Subcutaneous abdominal adipose tissue (tissue), 5 donors: ENCODE measurements at regions not wholly inside any gene's neighbourhood (a gene's known extent, or its start where the extent isn't known, plus 50 kb on each side); places are given as distances from the start of the nearest gene placed in this dataset.

ENCODE experiments used
- H3K27ac ChIP-seq: one replicate; pipeline ENCODE4 v1.7.0; 2013; ENCODE audit warnings: low read depth, mild to moderate bottlenecking, inconsistent platforms, low read length, moderate library complexity
- H3K27me3 ChIP-seq, 5 donors: one replicate each; pipeline ENCODE4 v1.7.0; 2013; ENCODE audit warnings: low read length in 5 of 5, inconsistent platforms in 1 of 5; ENCODE audit not compliant: control insufficient read depth in 5 of 5, insufficient read depth in 4 of 5
- H3K36me3 ChIP-seq, 5 donors: one replicate each; pipeline ENCODE4 v1.7.0; 2013; ENCODE audit warnings: low read length in 5 of 5; ENCODE audit not compliant: control insufficient read depth in 5 of 5, insufficient read depth in 5 of 5
- H3K4me1 ChIP-seq, 5 donors: one replicate each; pipeline ENCODE4 v1.7.0; 2013; ENCODE audit warnings: low read length in 5 of 5, mild to moderate bottlenecking in 3 of 5, moderate library complexity in 1 of 5; ENCODE audit not compliant: control insufficient read depth in 5 of 5, insufficient read depth in 5 of 5
- H3K4me3 ChIP-seq, 5 donors: one replicate each; pipeline ENCODE4 v1.7.0; 2013; ENCODE audit warnings: low read length in 5 of 5, low read depth in 1 of 5
- H3K9ac ChIP-seq, 5 donors: one replicate each; pipeline ENCODE4 v1.7.0; 2013; ENCODE audit warnings: low read length in 5 of 5, mild to moderate bottlenecking in 4 of 5, moderate library complexity in 3 of 5
- H3K9me3 ChIP-seq, 5 donors: one replicate each; pipeline ENCODE4 v1.7.0; 2013; ENCODE audit warnings: low read length in 5 of 5; ENCODE audit not compliant: control insufficient read depth in 5 of 5
- donor health status: healthy.
- donor health status: healthy.
- donor health status: healthy.
- donor health status: healthy.
- donor health status: healthy.

DNA sequence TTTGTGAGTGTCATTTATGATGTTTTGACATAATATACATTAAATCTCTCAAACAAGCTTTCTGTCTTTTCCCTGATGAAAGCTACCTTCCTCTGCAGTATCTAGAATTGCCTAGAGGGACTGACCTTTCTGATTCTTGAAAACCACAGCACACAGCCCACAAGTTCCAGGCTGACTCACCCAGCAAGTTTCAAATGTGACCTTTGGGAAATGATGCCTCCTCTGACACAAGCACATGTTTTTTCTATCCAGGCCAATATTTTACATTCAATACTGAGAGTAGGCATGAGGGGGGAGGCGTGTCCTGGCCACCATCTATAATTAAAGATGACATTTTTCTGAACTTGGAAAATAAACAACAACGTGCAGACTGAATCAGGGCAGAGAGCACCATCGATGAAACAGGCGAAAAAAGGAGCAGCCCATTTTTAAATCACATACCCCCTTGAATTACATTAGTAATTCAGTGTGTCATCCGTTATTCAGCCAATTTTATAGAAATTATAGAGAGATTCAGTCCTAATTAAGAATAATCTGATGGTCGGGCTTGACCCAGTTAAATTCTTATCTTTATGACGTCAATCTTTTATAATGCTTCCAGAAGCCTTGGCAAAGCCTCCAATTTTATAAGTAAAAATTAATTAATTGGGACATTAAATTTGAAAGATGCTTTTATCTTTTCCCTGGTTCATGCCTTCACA is 292.6 kb upstream of the CDH11 start:
- Histone ChIP-seq H3K36me3 (no peaks in the 10 kb centered on the region), H3K4me3 (no peak overlapping the region), H3K4me1 (peaks cover 0 to 7% (median 0%) of the 10 kb centered on the region in 5 donors), H3K27me3 (no peaks in the 10 kb centered on the region), H3K27ac (no peak overlapping the region), H3K9me3 (peaks cover 0 to 5% (median under 1%) of the 10 kb centered on the region in 5 donors), H3K9ac (no peak overlapping the region)

DNA sequence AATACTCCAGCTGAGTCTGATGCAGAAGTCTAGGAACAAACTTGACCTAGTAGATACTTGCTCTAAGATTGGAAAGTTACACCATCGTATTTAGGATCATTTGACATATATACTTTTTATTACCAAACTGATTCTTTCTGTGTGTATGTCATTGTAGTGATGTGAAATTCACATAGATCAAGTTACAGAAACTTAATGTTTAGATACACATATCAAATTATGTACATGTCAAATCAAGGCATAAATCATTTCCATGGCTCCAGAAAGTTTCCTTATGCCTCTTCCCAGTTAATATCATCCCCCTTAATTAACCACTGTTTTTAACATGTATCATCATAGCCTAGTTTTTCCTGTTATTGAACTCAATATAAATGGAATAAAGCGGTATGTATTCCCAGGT is 292.0 kb upstream of the CDH11 start:
- no peaks in the 10 kb centered on the region for H3K36me3 ChIP-seq
- no peak overlapping the region for H3K9ac ChIP-seq
- peaks cover 0 to 7% (median 0%) of the 10 kb centered on the region in 5 donors for H3K4me1 ChIP-seq
- H3K9me3 ChIP-seq = peaks cover 0 to under 1% (median 0%) of the 10 kb centered on the region in 5 donors
- H3K27ac ChIP-seq = no peak overlapping the region
- H3K27me3 ChIP-seq = no peaks in the 10 kb centered on the region
- no peak overlapping the region for H3K4me3 ChIP-seq

DNA sequence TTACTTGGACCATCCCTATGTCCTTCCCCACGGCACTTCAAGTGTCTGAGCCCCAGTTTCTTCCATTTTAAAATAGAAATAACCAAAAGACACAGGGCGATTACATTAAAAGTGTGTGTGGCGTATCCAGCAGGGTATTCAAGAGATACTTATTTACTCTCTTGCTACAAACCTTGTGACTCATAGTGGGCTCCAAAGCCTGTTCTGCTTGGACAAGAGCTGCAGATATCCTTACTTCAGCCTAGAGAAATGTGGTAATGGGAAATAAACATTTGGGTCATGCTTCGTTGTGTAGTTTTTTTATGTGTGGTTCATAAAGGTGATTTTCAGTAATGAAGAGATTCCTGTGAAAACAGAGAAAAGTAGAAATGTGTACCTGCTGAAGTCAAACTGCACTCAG is 288.9 kb upstream of the CDH11 start:
- no peaks in the 10 kb centered on the region for H3K36me3 ChIP-seq
- H3K9ac ChIP-seq = no peak overlapping the region
- no peaks in the 10 kb centered on the region for H3K27me3 ChIP-seq

DNA sequence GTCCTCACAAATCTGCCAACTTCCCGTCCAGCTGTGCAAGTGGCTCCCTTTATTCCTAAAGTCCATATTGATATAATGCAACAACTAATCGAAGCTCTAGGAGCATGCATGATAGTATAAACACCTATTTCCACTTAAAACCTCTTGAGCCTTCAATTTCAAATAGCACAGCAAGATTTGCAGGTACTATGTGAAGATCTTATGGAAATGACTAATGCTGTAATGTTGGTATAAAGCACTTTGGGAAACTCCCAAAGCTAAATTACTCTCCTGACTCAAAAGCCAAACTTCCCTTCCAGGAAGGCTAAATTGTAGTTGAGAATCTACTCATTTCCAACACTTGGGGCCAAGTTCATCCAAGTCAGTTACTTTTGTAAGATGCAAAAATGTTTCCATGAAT is 287.6 kb upstream of the CDH11 start:
- Histone ChIP-seq H3K27ac (no peak overlapping the region), H3K9ac (no peak overlapping the region), H3K9me3 (no peaks in the 10 kb centered on the region), H3K4me3 (no peak overlapping the region), H3K27me3 (no peaks in the 10 kb centered on the region), H3K36me3 (no peaks in the 10 kb centered on the region), H3K4me1 (peaks cover 0 to 5% (median 0%) of the 10 kb centered on the region in 5 donors)

More for the DNA sequence above, 288.9 kb upstream of the CDH11 start:
- H3K4me1 ChIP-seq = peaks cover 0 to 7% (median 0%) of the 10 kb centered on the region in 5 donors
- no peaks in the 10 kb centered on the region for H3K9me3 ChIP-seq
- no peak overlapping the region for H3K4me3 ChIP-seq
- H3K27ac ChIP-seq = no peak overlapping the region

DNA sequence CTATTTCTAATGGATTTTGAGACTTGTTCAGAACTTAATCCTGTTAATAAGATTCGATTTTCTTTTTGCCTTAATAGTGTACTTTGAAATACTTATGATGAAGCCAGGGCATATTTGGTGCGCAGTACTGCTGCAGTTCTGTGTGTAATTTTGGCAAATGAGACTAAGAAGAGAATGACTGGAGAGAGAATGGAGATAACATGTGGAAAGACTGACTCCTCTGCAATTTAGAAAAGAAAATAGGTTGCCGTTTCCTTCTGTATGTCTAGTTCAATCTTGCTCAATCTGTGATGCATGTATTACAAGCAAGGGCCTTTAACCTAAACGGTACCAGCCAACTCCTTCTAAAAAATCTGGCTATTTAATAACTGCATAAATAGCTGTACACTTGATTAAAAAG is 285.1 kb upstream of the CDH11 start:
- H3K9me3 ChIP-seq = no peaks in the 10 kb centered on the region
- H3K36me3 ChIP-seq = no peaks in the 10 kb centered on the region
- H3K4me1 ChIP-seq = no peaks in the 10 kb centered on the region
- no peaks in the 10 kb centered on the region for H3K27me3 ChIP-seq
- H3K4me3 ChIP-seq = no peak overlapping the region
- no peak overlapping the region for H3K27ac ChIP-seq
- H3K9ac ChIP-seq = no peak overlapping the region

DNA sequence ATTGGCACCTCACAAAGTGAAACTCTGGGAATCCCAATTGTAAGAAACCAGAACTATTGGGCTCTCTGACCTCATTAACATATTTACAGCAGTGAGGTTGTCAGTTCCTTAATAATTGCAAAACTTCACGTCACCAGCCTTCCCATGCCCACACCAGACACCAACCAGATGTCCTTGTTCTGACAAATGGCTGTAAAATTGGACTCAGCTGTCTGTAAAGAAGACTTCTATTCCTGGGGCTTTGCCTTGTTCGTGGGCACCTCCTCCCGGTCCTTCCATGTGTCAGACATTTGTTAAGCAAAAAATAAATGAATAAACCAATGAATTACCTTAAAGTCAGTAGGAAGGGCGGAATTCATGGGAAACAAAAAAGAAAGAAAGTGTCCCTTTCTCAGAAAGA is 284.3 kb upstream of the CDH11 start:
- H3K9me3 ChIP-seq = no peaks in the 10 kb centered on the region
- no peaks in the 10 kb centered on the region for H3K36me3 ChIP-seq
- H3K9ac ChIP-seq = no peak overlapping the region
- H3K4me3 ChIP-seq = no peak overlapping the region
- no peaks in the 10 kb centered on the region for H3K4me1 ChIP-seq
- H3K27me3 ChIP-seq = no peaks in the 10 kb centered on the region
- no peak overlapping the region for H3K27ac ChIP-seq

DNA sequence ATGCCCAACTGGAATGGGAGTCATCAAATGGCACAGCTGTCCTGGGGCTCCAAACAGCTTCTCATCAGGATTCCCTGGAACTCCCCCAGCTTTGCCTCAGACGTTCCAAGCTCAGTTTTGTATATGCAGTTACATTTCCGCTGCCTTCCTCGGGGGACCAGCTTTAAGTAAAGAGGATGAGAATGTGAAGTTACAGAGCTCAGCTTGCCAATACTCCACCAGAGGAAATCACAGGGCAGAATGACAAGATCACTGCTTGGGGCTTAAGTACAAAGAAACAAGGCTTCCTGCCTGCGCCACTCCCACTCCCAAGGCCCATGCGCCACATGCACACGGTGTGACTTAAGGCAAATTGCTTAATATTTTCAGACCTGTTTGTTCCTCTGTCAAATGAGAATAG is 272.4 kb upstream of the CDH11 start:
- Histone ChIP-seq H3K27ac (no peak overlapping the region), H3K9me3 (no peaks in the 10 kb centered on the region)

DNA sequence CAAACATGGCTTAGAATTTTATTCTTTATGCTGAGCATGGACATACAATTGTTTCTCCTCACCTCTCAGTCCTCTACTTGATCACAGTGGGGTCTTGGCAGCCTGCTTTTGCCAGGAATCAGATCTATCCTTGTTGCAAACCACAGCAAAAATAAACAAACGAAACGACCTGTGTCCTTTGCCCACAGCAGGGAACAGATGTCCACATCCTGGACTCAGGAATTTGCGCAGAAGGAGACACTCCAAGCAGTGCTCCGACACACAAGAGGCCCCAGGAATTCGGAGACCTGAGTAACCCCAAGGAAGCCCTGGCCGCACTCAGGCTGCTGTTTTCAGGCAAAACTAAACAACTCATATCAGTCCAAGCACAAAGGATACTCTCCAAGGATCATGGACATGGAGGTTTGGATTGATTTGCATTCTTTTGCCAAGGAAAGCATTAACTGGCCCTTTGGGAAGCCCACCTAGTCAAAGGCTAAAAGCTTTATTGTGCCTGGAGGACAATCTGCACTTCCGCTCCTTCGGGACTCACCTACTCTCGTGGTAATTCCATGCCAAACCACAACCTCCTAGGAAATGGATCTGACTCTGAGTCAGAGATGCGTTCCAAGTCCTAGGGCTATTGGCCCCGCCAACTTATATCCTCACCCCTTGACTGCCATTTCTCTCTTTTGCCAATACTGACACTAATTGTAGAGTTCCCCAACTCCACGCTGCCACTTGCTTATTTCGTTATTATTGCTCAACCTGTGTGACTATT is 271.1 kb upstream of the CDH11 start:
- no peak overlapping the region for H3K4me3 ChIP-seq
- no peaks in the 10 kb centered on the region for H3K36me3 ChIP-seq
- H3K27ac ChIP-seq = no peak overlapping the region
- no peaks in the 10 kb centered on the region for H3K27me3 ChIP-seq
- H3K9me3 ChIP-seq = no peaks in the 10 kb centered on the region
- no peak overlapping the region for H3K9ac ChIP-seq
- H3K4me1 ChIP-seq = no peaks in the 10 kb centered on the region

More for the DNA sequence above, 272.4 kb upstream of the CDH11 start:
- Histone ChIP-seq H3K4me3 (no peak overlapping the region), H3K4me1 (no peaks in the 10 kb centered on the region), H3K36me3 (no peaks in the 10 kb centered on the region), H3K27me3 (no peaks in the 10 kb centered on the region), H3K9ac (no peak overlapping the region)

DNA sequence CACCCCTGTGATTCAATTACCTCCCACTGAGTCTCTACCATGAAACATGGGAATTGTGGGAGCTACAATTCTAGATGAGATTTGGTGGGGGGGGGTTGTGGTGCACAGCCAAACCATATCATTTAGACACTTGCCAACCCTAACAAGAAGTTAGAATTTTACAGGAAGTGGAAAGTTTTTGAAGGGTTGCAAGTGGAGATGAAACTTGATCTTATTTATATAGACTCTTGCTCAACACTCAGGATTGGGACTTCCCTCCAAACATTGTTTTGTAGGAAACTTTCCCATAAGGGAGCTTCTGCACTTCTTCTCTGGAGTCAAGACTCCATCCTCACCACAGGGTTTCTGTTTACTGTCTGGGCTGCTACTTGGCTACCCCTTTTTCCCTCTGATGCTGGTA is 266.7 kb upstream of the CDH11 start:
- H3K27me3 ChIP-seq = no peaks in the 10 kb centered on the region
- no peak overlapping the region for H3K27ac ChIP-seq
- H3K9me3 ChIP-seq = peaks cover 0 to 6% (median 0%) of the 10 kb centered on the region in 5 donors
- no peak overlapping the region for H3K4me3 ChIP-seq
- H3K36me3 ChIP-seq = no peaks in the 10 kb centered on the region
- no peak overlapping the region for H3K9ac ChIP-seq
- no peaks in the 10 kb centered on the region for H3K4me1 ChIP-seq

DNA sequence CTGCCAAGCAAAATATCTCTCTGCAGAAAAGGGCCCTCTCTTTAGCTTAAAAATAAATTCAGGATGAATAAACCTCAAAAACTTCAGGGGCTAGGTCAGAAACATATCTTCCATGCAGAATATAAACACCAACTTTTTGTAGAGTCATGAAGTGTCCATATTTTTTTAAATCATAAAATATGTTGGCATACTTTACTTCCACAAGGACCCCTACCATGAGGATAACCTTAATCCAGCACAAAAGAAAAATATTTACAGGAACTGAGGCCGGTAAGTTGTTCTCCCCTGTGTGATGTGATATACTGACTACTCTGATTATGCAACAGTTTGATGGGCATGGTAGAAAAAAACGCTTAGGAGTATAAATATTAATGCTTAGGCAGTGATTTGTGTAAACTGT is 264.8 kb upstream of the CDH11 start:
- Histone ChIP-seq H3K27me3 (no peaks in the 10 kb centered on the region), H3K9ac (no peak overlapping the region), H3K9me3 (peaks cover 0 to 6% (median 0%) of the 10 kb centered on the region in 5 donors), H3K4me1 (no peaks in the 10 kb centered on the region), H3K27ac (no peak overlapping the region), H3K36me3 (no peaks in the 10 kb centered on the region), H3K4me3 (no peak overlapping the region)
